ENCODE measurements at regions not wholly inside any gene's neighbourhood (a gene's known extent, or its start where the extent isn't known, plus 50 kb on each side); places are given as distances from the start of the nearest gene placed in this dataset.

DNA sequence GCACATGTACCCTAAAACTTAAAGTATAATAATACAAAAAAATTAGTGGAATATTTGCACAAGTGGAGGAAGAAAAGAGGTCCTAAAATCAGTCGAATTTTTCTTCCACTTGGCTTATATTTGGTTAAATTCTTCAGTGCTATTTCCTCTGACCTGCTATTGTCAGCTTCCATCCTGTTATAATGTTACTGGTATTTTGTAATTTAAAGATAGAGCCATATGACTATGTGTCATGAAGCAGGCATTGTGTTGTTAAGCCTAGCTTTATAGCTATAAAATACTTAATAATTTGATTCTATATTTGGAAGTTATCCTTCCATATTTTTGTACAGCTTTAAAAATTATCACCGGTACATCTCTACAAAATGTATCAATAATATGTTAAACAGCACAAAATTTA lies 455.9 kb upstream of the MARCKS start:
- no peak for TF ChIP-seq POLR2A (IDR thresholded peaks at IDR 0.05)
- TF ChIP-seq, protein P1, sequence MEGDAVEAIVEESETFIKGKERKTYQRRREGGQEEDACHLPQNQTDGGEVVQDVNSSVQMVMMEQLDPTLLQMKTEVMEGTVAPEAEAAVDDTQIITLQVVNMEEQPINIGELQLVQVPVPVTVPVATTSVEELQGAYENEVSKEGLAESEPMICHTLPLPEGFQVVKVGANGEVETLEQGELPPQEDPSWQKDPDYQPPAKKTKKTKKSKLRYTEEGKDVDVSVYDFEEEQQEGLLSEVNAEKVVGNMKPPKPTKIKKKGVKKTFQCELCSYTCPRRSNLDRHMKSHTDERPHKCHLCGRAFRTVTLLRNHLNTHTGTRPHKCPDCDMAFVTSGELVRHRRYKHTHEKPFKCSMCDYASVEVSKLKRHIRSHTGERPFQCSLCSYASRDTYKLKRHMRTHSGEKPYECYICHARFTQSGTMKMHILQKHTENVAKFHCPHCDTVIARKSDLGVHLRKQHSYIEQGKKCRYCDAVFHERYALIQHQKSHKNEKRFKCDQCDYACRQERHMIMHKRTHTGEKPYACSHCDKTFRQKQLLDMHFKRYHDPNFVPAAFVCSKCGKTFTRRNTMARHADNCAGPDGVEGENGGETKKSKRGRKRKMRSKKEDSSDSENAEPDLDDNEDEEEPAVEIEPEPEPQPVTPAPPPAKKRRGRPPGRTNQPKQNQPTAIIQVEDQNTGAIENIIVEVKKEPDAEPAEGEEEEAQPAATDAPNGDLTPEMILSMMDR (IDR thresholded peaks at IDR 0.05): no peak
